ENCODE measurements at regions not wholly inside any gene's neighbourhood (a gene's known extent, or its start where the extent isn't known, plus 50 kb on each side); places are given as distances from the start of the nearest gene placed in this dataset.

- Mint-ChIP-seq H3K4me1 (peaks cover 18 to 20% of the 10 kb centered on the region in 2 experiments), H3K4me3 (no peak overlapping the region), H3K9me3 (peaks cover 4 to 7% of the 10 kb centered on the region in 2 experiments; a peak in 2 of 5 replicates), H3K27ac (no peak overlapping the region), H3K36me3 (ENCODE audit: insufficient read depth in 1 of 3, low read depth in 3 of 3) (peaks cover 2 to 6% (median 2%) of the 10 kb centered on the region in 3 experiments; a peak in 1 of 7 replicates), H3K27me3 (ENCODE audit: low read depth) (no peaks in the 10 kb centered on the region)
- no peak overlapping the region for H3K9ac ChIP-seq (ENCODE audit: extremely low read depth, insufficient read length, low read length)
- no peaks in the 10 kb centered on the region for H3K23me2 ChIP-seq (ENCODE audit: insufficient read length, low read depth, low read length, poor library complexity, severe bottlenecking)
- no peak overlapping the region for H2AFZ ChIP-seq (ENCODE audit: low read length)
- H2BK5ac ChIP-seq (ENCODE audit: insufficient read length, low read length) = no peak overlapping the region
- H2BK12ac ChIP-seq (ENCODE audit: insufficient read length, low read depth, low read length) = no peak overlapping the region
- H2BK15ac ChIP-seq (ENCODE audit: low read depth, low read length) = no peak overlapping the region
- H3K79me1 ChIP-seq (ENCODE audit: insufficient read depth, low read depth, low read length, poor library complexity, severe bottlenecking) = no peaks in the 10 kb centered on the region
- H3K23ac ChIP-seq (ENCODE audit: insufficient read length, low read depth, low read length) = no peak overlapping the region
- H2BK120ac ChIP-seq (ENCODE audit: low read depth, low read length, poor library complexity, severe bottlenecking) = no peak overlapping the region
- no peak overlapping the region for H3T11ph ChIP-seq (ENCODE audit: low read length)
- no peak for TF ChIP-seq CTCF (conservative IDR thresholded peaks at IDR 0.05)
- no peak overlapping the region for H3K56ac ChIP-seq (ENCODE audit: insufficient read length, low read depth, low read length)
- DNase-seq = no peak
- no peak overlapping the region for H3K27ac ChIP-seq (ENCODE audit: insufficient read length, low read depth, low read length)
- no peak overlapping the region for H3K14ac ChIP-seq (ENCODE audit: insufficient read depth, low read length)
- no peaks in the 10 kb centered on the region for H3K9me3 ChIP-seq (ENCODE audit: control insufficient read depth, low read depth, low read length)
- H3K4me1 ChIP-seq (ENCODE audit: insufficient read depth, low read length) = no peaks in the 10 kb centered on the region; the same call in 1 of the 2 replicates
- H3K4me2 ChIP-seq (ENCODE audit: insufficient read depth, insufficient read length, low read length) = no peak overlapping the region
- no peak overlapping the region for H2AK5ac ChIP-seq (ENCODE audit: insufficient read length, low read length)
- no peaks in the 10 kb centered on the region for H3K27me3 ChIP-seq (ENCODE audit: insufficient read depth, low read length)
- H4K5ac ChIP-seq (ENCODE audit: insufficient read length, low read depth, low read length) = no peak overlapping the region
- no peaks in the 10 kb centered on the region for H4K20me1 ChIP-seq (ENCODE audit: control insufficient read depth, insufficient read depth, insufficient read length)
- no CpG with 5 or more reads among the region's 2 CpGs for WGBS (ENCODE audit: extremely low coverage, insufficient read length, low lambda C conversion rate)
- H3K4ac ChIP-seq (ENCODE audit: low read depth, low read length) = no peak overlapping the region
- no peak overlapping the region for H2BK20ac ChIP-seq (ENCODE audit: low read depth, low read length, poor library complexity, severe bottlenecking)
- H3K79me2 ChIP-seq (ENCODE audit: insufficient read depth, low read length) = no peaks in the 10 kb centered on the region
- H3K18ac ChIP-seq (ENCODE audit: insufficient read length, low read depth, low read length) = no peak overlapping the region
- no peak overlapping the region for H4K8ac ChIP-seq (replicated peaks; ENCODE audit: insufficient read length, low read depth, low read length)
- no peak overlapping the region for H4K91ac ChIP-seq (ENCODE audit: insufficient read length, low read depth, low read length)
These were observed 102.0 kb upstream of the CCDC80 start for GRCh38 chr3:112742934-112743333.

Data from H9 (cell line).